CD14-positive monocyte (primary cell): ENCODE measurements at regions not wholly inside any gene's neighbourhood (a gene's known extent, or its start where the extent isn't known, plus 50 kb on each side); places are given as distances from the start of the nearest gene placed in this dataset.

Experiments used
- DNase-seq, 3 donors: peaks; one replicate each; pipeline ENCODE4 v3.0.0-alpha.2; 2011 to 2022
- H2AFZ ChIP-seq: 2 replicates; pipeline ENCODE4 v1.6.0; 2012; ENCODE audit warnings: mild to moderate bottlenecking, low read depth, low read length, inconsistent platforms; ENCODE audit not compliant: insufficient read depth, poor library complexity, severe bottlenecking
- H3K27ac ChIP-seq, 2 donors: 1 replicate in 1 of 2; 2 replicates in 1 of 2; pipeline ENCODE4 v1.5.1; 2012 to 2013; ENCODE audit warnings: low read length in 2 of 2, control low read depth in 1 of 2, inconsistent platforms in 1 of 2, low read depth in 1 of 2, mild to moderate bottlenecking in 1 of 2
- H3K27me3 ChIP-seq, 2 donors: one replicate each; pipeline versions ENCODE4 v1.6.0 to v1.6.1; 2011 to 2013; ENCODE audit warnings: low read length in 2 of 2; ENCODE audit not compliant: control insufficient read depth in 2 of 2, insufficient read depth in 2 of 2
- H3K36me3 ChIP-seq, 2 donors: replicated peaks in 1 of 2; 1 replicate in 1 of 2; 2 replicates in 1 of 2; pipeline versions ENCODE4 v1.5.1 to v1.6.1; 2012 to 2013; ENCODE audit warnings: low read length in 2 of 2, control low read depth in 1 of 2, inconsistent platforms in 1 of 2, mild to moderate bottlenecking in 1 of 2; ENCODE audit not compliant: insufficient read depth in 2 of 2, control insufficient read depth in 1 of 2
- H3K4me1 ChIP-seq, 2 donors: 1 replicate in 1 of 2; 2 replicates in 1 of 2; pipeline versions ENCODE4 v1.5.1 to v1.6.1; 2012 to 2013; ENCODE audit warnings: low read length in 2 of 2, control low read depth in 1 of 2, inconsistent platforms in 1 of 2, mild to moderate bottlenecking in 1 of 2, moderate library complexity in 1 of 2; ENCODE audit not compliant: insufficient read depth in 2 of 2, control insufficient read depth in 1 of 2
- H3K4me2 ChIP-seq: replicated peaks from 2 replicates; pipeline ENCODE3; 2012; ENCODE audit warnings: low read length, moderate library complexity, mild to moderate bottlenecking; ENCODE audit not compliant: poor library complexity, severe bottlenecking; ENCODE audit errors: extremely low read depth
- H3K4me3 ChIP-seq, 3 experiments: fragments of 200-600 bp in 1 of 3; sonication (generic) in 1 of 3; replicated peaks in 1 of 3; 1 replicate in 2 of 3; 2 replicates in 1 of 3; pipeline ENCODE4 v1.5.1; 2011 to 2013; ENCODE audit warnings: low read length in 3 of 3, mild to moderate bottlenecking in 3 of 3, control low read depth in 2 of 3, low read depth in 2 of 3, inconsistent platforms in 1 of 3, moderate library complexity in 1 of 3
- H3K79me2 ChIP-seq: 2 replicates; pipeline ENCODE4 v1.6.0; 2012; ENCODE audit warnings: mild to moderate bottlenecking, control low read depth, inconsistent platforms, low read length, moderate library complexity; ENCODE audit not compliant: insufficient read depth
- H3K9ac ChIP-seq: 2 replicates; pipeline ENCODE4 v1.6.0; 2017; ENCODE audit warnings: low read length, mild to moderate bottlenecking; ENCODE audit not compliant: insufficient read depth, poor library complexity, severe bottlenecking
- H3K9me3 ChIP-seq, 2 donors: replicated peaks in 1 of 2; 1 replicate in 1 of 2; 2 replicates in 1 of 2; pipeline versions ENCODE4 v1.5.1 to v1.6.1; 2012 to 2013; ENCODE audit warnings: low read length in 2 of 2, control low read depth in 1 of 2; ENCODE audit not compliant: control insufficient read depth in 1 of 2, insufficient read depth in 1 of 2
- H4K20me1 ChIP-seq: 2 replicates; pipeline ENCODE4 v1.6.0; 2012; ENCODE audit warnings: mild to moderate bottlenecking, low read length, control low read depth, moderate library complexity; ENCODE audit not compliant: insufficient read depth
- H3K27ac Mint-ChIP-seq, 7 donors: one replicate each; pipeline ENCODE4 v1.8.0; 2020; ENCODE audit warnings: mild to moderate bottlenecking in 7 of 7, mixed read lengths in 7 of 7, moderate library complexity in 6 of 7, inconsistent platforms in 2 of 7
- H3K27me3 Mint-ChIP-seq, 3 donors: one replicate each; pipeline ENCODE4 v1.8.0; 2021 to 2022; ENCODE audit warnings: low read depth in 3 of 3, mild to moderate bottlenecking in 3 of 3, mixed read lengths in 3 of 3, moderate library complexity in 3 of 3, inconsistent platforms in 1 of 3
- H3K36me3 Mint-ChIP-seq, 2 donors: one replicate each; pipeline ENCODE4 v1.8.0; 2020; ENCODE audit warnings: mixed read lengths in 2 of 2, inconsistent platforms in 1 of 2, mild to moderate bottlenecking in 1 of 2
- H3K4me1 Mint-ChIP-seq: one replicate; pipeline ENCODE4 v1.8.0; 2020; ENCODE audit warnings: mild to moderate bottlenecking, mixed read lengths
- H3K4me3 Mint-ChIP-seq, 2 donors: one replicate each; pipeline ENCODE4 v1.8.0; 2020; ENCODE audit warnings: mild to moderate bottlenecking in 2 of 2, mixed read lengths in 2 of 2, moderate library complexity in 1 of 2
- H3K9me3 Mint-ChIP-seq, 7 donors: one replicate each; pipeline ENCODE4 v1.8.0; 2020 to 2022; ENCODE audit warnings: mixed read lengths in 7 of 7, mild to moderate bottlenecking in 6 of 7, moderate library complexity in 6 of 7, inconsistent platforms in 2 of 7
- WGBS: methylation state at CpG from one replicate; pipeline ENCODE4 v1.1.5; 2013; ENCODE audit warnings: missing lambda C conversion rate; ENCODE audit not compliant: insufficient coverage; 5-methylcytosine and 5-hydroxymethylcytosine counted together
- intact Hi-C, 2 donors: fragments of 100-400 bp; cut with micrococcal nuclease; formaldehyde crosslinking; loops; one replicate each; pipeline versions ENCODE4 v1.15.0 to v1.15.1; 2023
- TF ChIP-seq, protein P1 (sequence below): fragments of 200-600 bp; IDR thresholded peaks from one replicate; pipeline ENCODE4 v1.8.0; 2022; ENCODE audit warnings: antibody characterized with exemption, mild to moderate bottlenecking

DNA sequence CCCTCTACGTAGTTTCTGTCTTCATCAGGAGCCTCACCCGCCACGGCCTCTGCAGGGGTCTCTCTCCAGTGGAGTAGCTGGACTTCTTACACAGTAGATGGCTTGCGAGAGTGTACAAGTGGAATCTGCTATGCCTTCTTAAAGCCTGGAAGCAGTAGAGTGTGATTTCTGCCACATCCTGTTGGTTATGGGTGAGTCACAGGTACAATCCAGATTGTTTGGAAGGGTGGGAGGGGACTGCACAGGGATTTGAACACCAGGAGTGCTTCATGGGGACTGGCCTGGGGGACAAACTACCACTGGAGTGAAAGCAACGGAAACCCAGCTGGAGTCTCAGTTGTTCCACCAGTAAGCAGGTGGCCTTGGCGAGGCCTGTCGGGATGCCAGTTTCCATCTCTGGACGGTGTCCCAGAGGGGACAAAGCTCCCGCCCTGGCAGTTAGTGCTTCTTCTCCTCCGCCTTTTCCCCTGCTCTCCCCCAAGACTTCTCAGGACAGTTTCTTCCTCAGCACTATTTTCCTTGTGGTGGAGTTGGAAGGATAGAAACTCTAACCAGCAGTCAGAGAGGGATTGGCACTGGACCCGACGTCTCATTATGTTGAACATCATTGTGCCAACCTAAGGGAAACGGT, 85.0 kb upstream of the RCN1 start:
- Histone ChIP-seq H3K36me3 (no peaks in the 10 kb centered on the region), H3K4me2 (no peak overlapping the region), H3K4me1 (no peaks in the 10 kb centered on the region), H3K27ac (no peak overlapping the region), H3K9me3 (no peaks in the 10 kb centered on the region), H3K4me3 (no peak overlapping the region), H3K27me3 (no peaks in the 10 kb centered on the region), H4K20me1 (no peaks in the 10 kb centered on the region), H3K79me2 (no peaks in the 10 kb centered on the region), H3K9ac (no peak overlapping the region), H2AFZ (no peak overlapping the region)
- intact Hi-C loops = no loop called here
- Mint-ChIP-seq H3K27ac (no peak overlapping the region), H3K4me3 (no peak overlapping the region), H3K9me3 (no peaks in the 10 kb centered on the region), H3K4me1 (no peaks in the 10 kb centered on the region), H3K27me3 (peaks cover 5 to 16% (median 5%) of the 10 kb centered on the region in 3 donors), H3K36me3 (no peaks in the 10 kb centered on the region)
- WGBS = 97% methylated on average over 5 of the region's 13 CpGs
- TF ChIP-seq, protein P1, sequence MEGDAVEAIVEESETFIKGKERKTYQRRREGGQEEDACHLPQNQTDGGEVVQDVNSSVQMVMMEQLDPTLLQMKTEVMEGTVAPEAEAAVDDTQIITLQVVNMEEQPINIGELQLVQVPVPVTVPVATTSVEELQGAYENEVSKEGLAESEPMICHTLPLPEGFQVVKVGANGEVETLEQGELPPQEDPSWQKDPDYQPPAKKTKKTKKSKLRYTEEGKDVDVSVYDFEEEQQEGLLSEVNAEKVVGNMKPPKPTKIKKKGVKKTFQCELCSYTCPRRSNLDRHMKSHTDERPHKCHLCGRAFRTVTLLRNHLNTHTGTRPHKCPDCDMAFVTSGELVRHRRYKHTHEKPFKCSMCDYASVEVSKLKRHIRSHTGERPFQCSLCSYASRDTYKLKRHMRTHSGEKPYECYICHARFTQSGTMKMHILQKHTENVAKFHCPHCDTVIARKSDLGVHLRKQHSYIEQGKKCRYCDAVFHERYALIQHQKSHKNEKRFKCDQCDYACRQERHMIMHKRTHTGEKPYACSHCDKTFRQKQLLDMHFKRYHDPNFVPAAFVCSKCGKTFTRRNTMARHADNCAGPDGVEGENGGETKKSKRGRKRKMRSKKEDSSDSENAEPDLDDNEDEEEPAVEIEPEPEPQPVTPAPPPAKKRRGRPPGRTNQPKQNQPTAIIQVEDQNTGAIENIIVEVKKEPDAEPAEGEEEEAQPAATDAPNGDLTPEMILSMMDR = no peak
- no peak for DNase-seq

DNA sequence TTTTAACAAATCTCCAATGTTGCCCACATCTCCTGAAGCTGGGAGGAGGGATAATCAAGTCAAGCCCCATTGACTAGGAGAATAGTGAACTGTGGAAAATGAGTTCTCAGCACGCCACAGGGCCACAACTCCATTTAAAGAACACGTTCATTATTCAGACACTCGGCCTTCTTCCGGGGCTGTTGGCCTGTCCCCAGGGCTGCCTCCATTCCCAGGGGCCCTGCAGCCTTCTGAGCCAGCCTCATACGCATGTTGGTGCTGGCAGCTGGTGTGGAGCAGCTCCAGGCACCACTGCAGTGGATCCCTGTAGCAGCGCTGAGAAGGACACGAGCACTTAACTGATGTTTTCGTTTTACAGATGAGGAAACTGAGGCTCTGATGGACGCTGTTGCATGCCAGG, 87.5 kb upstream of the RCN1 start:
- no peaks in the 10 kb centered on the region for H3K9me3 Mint-ChIP-seq
- no peak for DNase-seq
- H3K4me3 ChIP-seq = no peak overlapping the region
- intact Hi-C loops = no loop called here
- 85% methylated on average over 8 of the region's 9 CpGs for WGBS
- H3K9ac ChIP-seq = no peak overlapping the region
- H4K20me1 ChIP-seq = no peaks in the 10 kb centered on the region
- no peak overlapping the region for H2AFZ ChIP-seq
- H3K4me3 Mint-ChIP-seq = no peak overlapping the region
- no peaks in the 10 kb centered on the region for H3K79me2 ChIP-seq
- no peak overlapping the region for H3K4me2 ChIP-seq
- peaks cover 7 to 9% (median 7%) of the 10 kb centered on the region in 3 donors for H3K27me3 Mint-ChIP-seq
- H3K36me3 ChIP-seq = no peaks in the 10 kb centered on the region
- H3K27ac ChIP-seq = no peak overlapping the region
- H3K4me1 ChIP-seq = no peaks in the 10 kb centered on the region
- H3K27ac Mint-ChIP-seq = no peak overlapping the region
- no peaks in the 10 kb centered on the region for H3K9me3 ChIP-seq
- TF ChIP-seq, protein P1 = no peak
- H3K4me1 Mint-ChIP-seq = no peaks in the 10 kb centered on the region
- no peaks in the 10 kb centered on the region for H3K36me3 Mint-ChIP-seq
- no peaks in the 10 kb centered on the region for H3K27me3 ChIP-seq
